GM21390 (cell line): ENCODE measurements at regions not wholly inside any gene's neighbourhood (a gene's known extent, or its start where the extent isn't known, plus 50 kb on each side); places are given as distances from the start of the nearest gene placed in this dataset.

Experiments
- ATAC-seq: cut with Tn5 transposase; IDR thresholded peaks from one replicate; pipeline ENCODE4 v1.9.1; 2021; ENCODE audit not compliant: unreplicated experiment

DNA sequence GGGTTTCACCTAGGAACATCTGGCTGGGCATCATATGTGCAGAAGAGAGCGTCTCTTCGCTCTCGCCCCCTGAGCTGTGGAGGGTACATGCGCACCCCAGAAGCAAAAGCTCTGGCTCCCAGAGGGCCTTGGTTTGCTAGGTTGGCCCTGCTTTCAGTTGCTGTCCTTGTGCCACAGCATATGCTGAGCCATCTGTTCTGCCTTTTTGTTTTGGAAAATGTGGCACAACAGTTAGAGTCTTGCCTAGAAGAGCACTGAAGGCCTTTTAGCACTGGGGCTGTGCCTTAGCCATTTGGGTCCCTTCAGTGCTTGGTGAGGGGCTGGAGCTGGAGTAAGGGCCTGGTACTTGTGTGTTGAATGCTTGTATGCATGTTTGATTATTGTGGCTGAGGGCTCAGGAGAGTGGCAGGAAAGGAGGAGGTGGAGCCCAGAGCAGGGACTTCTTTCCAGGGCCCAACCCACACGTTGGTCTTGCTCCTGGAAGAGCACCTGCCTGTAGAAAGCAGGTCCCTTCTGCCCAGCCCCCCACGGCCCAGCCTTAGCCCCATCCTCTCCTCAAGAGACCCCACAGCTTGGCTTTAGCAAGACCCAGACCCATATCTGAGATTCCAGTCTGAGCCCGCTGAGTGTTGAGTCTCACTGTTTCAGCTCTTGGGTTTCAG, 113.7 kb downstream of the SLC25A47 start:
- ATAC-seq = no peak

DNA sequence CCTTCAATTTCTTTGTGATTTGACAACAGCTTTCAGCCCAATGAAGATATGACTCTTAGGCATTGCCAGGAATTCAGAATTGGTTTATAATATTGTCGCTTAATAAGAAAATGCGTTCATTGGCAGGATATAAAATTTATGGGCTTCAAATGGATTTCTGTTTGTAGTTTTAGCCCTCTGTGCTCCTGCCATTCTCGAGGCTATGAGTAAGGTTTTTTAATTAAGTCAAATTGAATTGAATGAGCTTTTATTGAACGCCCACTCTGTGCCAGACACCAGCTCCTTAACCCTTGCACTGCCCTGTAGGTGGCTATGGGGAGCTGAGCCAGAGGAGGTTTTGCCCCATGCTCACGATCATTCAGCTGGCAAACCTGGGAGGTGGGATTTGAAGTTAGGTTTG, 115.1 kb downstream of the SLC25A47 start:
- no peak for ATAC-seq

DNA sequence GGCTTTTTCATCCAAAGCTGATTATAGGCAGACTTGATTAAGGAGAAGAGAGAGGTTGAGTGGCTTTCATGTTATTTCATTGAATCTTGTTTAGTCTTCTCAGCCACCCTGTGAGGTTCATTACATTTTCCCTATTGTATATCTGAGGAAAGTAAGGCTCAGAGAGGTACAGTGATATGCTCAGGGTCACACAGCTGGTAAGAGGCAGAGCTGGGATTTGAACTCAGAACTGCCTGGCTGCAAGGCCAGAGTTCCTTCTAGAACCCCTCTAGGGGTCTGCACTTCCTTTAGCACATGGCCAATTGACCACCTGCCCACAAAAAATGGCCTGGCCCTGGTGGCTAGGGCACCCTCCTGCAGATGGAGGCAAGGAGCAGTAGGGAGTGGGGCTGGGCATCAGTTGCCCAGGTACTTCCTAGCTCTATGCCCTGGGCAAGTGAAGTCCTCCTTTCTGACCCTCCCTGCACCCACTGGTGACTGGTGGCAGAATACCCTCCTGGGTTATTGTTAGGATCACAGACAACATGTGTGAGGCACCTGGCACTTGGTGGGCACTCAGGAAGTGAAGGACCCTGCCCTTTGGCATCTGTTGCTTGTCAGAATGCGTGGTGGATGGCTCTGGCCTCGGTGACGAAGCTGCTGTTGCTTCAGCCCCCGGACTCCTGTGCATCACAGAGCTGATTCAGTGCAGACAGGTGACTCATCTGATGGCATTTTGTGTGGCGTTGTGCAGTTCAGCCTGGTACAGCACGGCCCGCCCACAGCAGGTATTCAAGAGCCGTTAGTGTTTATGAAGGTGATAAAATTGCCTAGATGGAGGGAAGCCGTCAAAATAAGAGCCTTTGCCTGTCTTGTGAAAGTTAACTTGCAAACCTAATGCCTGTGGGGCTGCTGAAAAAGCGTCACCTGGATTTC, 115.8 kb downstream of the SLC25A47 start:
- no peak for ATAC-seq

DNA sequence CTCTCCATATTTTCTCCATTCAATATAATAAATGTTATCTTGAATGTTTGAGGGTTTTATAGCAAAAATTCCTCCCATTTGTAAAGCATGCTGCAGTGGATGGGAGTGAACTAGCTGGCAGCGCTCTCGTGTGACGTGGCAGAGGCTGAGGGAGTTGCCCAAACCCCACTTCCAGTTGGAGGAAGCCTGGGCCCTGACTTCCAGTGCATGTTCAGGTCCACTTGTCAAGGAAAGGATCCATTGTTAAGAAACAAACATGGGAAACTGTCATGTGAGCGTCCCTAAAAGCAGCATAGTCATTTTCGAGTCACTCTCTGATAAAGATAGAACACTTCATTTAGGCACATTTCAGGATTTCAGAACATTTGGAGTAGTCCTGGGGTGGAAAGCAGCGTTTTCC, 116.6 kb downstream of the SLC25A47 start:
- no peak for ATAC-seq

DNA sequence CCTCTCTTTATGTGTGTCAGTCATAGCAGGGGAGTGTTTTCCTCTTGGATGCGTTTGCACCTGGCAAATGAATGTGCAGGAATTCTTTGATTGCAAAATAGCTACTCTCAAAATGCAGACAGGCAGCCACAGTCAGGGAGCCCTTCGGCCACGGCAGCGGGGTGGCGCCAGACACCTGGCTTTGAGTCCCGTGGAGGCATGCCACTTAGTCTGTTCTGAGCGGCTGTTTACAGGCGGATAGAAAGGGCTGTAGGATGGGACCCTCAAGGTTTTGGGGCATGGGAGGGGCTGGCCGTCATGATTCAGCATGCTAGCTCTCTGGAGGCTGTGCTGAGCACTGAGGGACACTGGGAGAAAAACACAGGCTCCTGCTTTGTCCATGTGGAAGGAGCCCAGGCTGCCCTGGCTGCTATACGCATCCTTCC, 117.1 kb downstream of the SLC25A47 start:
- no peak for ATAC-seq

DNA sequence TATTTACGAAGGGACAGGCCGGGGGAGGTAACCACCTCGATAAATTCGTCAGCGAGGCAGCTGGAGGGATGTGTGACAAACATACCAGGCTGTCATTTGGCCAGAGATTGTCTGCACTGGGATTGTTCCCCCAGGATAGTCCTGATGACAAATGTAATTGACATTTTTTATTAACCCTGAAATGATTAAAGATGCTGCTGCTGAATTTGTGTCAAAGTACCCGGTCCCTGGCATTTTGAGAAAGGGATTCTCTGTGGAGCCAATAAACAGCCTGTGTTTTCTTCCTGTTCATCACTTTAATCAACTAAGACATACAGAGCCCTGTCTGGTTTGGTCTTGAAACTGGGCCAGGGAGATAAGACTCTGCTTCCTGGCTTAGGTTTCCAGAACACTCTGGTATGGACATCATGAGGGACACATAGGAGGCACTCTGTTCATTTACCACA, 117.6 kb downstream of the SLC25A47 start:
- no peak for ATAC-seq

DNA sequence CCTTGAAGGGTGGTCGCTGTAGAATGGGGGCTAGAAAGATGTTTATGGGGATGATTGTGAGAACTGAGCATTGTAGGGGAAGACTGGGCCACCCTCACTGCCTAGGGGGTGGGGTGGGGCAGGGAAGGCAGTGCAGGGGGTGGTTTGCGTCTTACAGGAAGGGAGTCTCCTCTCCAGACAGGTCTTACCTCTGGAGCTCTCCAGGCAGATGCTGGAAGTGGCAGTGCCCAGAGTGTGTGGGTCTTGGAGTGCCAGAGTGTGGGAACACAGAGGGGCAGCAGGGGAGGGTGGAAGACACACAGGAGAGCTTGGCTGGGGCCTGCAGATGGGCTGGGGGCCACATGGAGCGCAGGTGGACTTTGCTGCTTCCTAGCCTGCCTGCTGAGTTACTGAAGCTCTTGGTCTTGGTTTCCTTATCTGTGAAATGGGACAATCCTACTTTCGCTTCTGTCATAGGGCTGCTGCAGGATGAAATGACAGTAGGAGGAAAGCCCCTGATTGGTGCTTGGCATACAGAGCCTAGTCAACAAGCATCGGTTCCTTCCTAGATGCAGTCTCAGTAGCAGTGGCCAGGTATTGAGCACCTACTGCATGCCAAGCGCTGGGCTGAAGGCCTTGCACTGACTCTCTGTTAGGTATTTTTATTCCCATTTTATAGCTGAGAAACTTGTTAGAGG, 118.3 kb downstream of the SLC25A47 start:
- ATAC-seq = no peak

DNA sequence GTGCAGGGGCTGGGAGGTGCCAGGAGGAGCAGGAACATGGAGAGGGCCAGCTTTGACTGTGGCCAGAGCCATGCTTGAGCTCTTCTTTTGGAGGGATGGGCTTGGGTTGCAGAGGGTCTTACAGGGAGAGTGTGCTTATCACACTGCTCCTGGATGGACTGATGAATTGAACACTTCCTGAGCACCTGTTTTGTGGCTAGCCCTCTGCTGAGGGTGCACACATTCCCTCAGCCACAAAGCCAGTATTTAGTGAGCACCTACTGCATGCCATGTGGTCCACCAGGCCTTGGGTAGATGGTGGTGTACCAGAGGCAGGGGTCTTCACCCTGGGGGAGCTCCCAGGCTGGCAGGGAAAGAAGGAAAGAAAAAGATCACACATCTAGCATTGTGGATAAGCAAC, 118.9 kb downstream of the SLC25A47 start:
- ATAC-seq = no peak

DNA sequence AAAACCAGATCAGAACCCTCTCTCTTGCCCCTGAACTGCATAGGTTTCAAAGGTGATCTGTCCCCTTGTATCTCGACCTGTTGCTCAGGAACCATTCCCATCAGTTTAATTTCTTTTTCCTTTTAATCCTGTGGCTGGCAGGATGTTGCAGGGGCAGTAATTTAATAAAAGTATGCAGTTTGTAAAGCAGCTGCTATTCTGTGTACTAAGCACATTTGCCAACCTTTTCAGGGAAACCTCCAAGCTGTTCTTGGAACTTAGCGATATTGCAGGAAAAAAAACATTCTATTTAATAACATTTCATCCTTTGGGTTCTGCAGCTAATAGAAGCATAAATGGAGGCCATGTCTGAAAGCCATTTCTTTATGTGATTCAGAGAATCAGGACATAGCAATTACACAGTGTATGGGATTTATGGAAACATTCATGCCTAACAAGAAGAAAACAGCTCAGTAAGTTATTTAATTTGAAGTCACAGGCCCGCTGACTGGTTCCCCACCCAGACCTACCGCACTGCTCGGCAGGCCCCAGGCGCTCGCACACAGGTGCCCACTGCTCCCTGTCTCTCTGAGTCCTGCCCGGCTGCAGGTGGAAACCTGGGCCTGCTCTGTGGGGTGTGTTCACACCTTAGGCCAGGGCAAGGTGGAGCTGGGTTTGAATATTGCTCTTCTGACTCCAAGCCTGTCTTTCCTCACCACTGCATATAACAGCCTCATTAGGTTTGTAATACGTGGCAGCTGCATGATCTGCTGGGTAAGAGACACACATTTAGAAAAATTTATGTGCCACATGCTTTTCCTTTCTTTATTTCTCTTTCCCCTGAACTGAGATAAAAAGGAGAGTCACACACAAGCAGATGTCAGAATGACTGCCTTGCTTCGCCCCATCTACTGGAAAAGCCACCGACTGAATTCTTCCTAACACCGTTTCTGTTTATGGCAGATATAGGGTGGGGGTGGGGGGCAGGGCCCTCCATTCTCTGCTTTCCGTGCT, 119.7 kb downstream of the SLC25A47 start:
- no peak for ATAC-seq

DNA sequence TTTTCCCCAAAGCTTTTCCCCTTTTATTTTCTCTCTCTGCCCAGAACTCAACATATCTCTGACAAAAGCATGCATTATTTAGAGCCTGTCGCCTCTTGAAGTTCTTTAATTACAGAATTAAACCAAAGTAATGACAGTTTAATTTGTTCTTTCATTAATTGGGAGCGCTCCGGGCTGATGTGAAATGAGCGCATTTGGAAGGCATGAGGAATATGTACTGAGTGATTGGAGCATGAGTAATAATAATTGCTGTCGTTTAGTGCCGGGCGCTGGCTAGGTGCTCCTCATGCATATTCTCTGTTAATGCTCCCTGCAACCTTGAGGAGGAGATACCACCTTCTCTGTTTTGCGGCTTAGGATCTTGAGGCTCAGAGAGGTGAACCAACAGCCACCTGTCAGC, 120.5 kb downstream of the SLC25A47 start:
- ATAC-seq = no peak

DNA sequence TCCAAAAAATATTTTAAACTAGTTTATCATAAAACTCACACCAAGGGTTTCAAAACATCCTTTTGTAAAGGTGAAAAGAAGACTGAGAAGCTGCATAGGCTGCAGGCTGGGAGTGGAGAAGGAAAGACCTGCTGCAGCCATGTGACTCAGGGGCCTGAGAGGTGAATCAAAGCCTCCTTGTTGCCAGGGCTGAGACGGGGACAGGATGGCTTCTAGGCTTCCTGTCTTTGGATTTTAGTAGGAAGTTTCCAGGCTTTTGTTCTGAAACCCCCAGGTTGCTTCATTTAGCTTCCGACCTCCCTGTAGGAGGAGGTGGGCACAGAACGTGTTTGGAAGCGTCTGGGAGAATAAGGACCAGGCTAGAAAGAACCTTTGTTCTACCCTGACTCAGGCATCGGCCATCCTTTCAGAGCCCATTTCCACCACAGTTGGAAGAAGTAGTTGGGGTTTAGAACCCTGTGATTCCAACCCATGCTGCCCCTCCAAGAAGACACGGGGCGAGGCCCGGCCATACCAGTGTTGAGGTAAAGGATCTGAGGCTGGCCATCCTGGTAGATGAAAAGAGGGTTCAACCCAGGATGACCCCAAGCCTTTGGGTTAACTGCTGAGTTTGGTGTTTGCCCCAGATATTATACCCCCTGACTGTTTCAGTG, 122.4 kb downstream of the SLC25A47 start:
- no peak for ATAC-seq

DNA sequence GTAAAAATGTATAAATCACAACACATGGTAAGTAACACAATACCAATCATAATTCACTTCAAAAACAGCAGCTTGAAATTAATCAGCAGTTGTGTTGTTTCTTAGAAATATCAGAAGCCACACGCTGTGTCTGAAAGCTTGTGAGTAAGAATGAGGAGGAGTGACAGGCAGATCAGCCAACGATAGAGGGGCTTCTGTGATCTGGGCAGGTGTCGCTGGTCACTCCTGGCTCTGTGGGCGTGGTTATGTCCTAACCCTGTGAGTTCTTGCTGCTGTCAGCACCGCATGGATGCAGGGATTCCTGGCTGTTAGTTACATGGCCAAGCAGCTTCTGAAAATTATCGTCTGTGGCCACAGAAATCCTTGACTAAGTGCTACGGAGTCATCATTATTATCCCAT, 123.4 kb downstream of the SLC25A47 start:
- no peak for ATAC-seq

DNA sequence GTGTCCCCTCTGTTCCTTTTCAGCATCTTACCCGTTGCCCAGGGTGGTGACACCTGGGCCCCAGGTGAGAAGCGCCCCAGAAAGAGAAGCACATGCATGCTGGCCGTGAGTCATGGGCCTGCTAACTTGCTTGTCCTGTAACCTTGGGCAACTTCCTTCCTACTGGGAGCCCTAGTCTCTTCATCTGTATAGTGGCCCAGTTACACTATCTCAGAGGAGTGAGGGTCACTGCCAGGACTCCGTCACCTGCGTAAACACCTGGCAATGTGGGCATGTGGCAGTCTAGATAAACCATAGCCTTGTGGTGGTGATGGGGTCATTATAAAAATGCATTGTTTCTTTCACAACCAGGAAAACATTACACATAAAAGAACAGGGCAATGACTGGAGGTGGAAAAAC, 125.2 kb downstream of the SLC25A47 start:
- ATAC-seq = no peak

DNA sequence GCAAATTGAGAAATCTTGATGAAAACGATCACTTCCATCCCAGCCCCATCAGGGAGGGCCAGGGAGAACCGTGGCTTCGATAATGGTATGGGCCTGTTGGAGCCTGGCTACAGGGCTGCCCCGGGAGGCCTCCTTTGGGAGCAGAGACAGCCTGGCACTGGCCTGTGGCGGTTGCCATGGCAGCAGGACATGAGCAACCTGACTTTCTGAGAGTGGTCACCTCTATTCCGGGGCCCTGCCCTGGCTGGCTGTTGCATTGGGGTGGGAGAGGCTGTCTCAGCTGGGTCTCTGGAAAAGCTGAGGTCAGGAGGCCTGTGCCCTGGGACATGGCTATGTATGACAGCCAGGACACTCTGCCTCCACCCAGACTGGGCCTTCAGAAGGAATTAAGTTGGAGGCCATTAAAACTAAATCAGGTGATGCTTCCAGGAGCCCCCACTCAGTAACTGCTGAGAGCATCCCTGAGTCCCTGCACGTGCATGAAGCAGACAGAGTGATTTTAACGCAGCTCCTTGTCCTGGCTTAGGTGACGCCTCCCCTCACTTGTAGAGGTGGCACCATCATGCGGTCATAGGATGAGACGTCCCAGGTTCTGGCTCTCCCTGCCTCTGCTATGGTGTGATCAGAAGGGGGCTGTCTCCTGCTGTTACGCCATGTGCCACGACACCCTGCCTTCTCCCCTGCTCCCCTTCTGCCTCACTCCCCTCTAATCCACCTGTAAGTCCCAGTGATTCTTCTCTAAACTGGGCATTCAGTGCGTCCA, 126.3 kb downstream of the SLC25A47 start:
- no peak for ATAC-seq

DNA sequence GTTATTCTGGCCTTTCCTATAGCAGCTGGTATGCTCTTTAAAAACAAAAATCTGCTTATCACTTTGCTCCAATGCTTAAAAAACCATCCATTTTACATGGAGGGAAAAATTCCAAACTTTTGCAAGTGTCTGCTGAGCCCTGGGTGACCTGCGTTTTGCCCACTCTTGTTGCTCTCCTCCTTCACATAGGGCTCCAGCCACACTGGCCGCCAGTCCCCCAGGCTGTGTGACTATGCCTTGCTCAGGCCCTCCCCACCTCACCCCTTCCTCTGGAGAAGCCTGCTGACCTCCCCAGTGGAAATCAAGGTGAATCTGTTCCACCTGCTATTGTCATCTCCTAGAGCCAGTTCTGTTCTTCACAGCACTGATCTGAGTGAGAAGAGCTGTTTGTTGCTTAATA, 126.9 kb downstream of the SLC25A47 start:
- ATAC-seq = no peak

DNA sequence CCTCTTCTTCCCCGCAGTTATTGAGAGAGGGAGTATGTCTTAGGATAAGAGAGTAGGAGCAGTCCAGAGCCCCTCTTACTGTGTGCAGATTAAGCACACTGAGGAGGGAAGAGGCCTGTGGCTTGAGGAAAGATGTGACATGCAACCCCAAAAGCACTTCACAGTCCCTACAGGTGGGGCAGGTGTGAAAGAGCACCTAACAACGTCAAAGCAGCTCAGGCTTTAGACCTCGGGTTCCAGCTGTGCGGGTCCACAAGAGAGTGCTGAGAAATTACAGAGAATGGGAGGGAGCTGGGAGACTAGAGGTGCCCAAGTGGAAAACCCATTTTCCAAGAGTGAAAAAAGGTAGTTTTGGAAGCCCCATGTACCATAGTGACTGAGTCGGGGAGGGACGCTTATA, 127.6 kb downstream of the SLC25A47 start:
- ATAC-seq = no peak

DNA sequence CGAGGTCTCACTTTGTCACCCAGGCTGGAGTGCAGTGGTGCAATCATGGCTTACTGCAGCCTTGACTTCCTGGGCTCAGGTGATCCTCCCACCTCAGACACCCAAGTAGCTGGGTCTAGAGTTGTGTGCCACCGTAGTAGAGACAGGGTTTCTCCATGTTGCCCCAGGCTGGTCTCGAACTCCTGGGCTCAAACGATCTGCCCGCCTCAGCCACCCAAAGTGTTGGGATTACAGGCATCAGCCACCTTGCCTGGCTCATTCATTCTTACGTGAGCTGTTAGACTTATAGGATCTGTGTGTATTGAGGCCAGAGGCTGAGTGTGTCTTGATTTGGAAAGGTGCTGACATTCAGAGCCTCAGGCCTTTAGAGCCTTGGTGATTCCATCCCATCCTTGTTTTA, 128.1 kb downstream of the SLC25A47 start:
- no peak for ATAC-seq

DNA sequence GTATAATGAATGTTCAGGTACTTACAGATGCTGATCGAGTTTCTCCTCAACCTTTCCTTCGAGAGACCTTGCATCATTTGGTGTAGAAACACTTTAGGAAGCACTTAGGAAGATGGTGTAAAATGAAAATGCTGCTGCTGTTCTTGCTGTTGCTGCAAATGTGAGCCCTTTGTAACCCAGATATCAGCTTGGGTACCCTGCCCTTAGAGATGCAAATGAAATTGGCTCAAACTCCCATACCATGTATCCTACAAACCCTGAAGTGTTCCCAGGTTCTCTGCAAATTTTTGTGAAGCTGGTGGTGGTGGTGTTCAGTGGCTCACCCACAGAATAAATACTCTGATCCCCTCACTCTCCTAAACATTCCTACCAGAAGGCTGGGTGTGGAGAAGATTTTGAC, 130.8 kb downstream of the SLC25A47 start:
- ATAC-seq = no peak

DNA sequence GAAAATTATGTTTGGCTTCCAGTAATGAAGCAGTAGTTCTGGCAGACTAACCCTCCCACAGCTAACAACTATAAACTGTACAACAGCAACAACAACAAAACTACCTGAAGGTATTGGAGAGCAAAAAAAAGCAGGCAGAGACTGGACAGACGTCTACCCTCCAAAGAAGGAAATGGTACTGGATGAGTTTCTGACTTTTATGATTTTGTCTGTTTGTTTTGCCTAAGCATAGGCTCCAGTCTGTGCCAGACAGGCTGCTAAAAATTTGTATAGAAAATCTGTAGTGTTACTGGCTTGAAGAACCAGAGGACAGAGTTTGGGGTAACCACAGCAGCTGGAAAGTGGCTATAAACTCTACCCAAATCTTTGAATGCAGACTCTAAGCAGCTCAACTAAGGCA, 131.3 kb downstream of the SLC25A47 start:
- ATAC-seq = no peak
